HG03342 (cell line): ENCODE measurements at regions not wholly inside any gene's neighbourhood (a gene's known extent, or its start where the extent isn't known, plus 50 kb on each side); places are given as distances from the start of the nearest gene placed in this dataset.

Experiments
- ATAC-seq: cut with Tn5 transposase; IDR thresholded peaks from one replicate; pipeline ENCODE4 v1.9.1; 2021; ENCODE audit warnings: mild to moderate bottlenecking, moderate library complexity; ENCODE audit not compliant: unreplicated experiment

GRCh38 chr19:29371251-29372090 lies 154.3 kb upstream of the VSTM2B start:
- no peak for ATAC-seq

DNA sequence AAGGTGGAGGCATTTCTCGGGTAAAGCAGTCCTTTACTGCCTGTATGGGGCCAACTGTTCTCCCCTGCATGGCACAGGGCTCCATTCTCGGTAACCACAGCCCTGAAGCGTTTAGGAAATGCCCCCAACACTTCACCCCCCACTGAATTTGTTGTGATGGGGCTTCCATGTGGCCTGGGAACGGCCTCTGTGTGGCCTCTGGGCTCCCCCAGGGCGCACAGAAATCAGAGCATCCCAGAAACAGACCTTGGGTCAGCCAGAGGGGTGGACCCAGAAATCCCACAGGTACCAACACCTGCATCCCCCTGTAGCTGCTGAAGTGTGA lies 153.7 kb upstream of the VSTM2B start:
- ATAC-seq, result no peak

DNA sequence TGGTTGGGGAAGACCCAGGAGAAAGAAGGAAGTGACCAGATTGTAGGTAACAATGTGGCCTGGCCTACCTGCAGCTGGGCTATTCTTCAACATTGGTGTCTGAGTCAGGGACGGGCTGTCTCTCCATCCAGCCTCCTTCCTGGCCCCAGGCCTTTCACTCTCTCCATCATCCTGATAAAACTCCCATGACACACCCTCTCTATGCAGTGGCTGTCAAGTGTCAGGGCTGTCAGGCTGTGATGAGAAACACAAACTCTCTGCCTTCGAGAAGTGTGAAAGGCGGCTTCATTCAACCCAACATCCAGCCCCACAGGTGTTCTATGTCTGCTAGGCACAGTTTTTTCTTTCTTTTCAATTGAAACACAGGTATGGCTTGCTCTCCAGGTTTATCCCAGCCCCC lies 153.3 kb upstream of the VSTM2B start:
- ATAC-seq, result no peak

- no peak for ATAC-seq
Observed at GRCh38 chr19:29372921-29373797, 152.6 kb upstream of the VSTM2B start.

GRCh38 chr19:29375429-29376119 lies 150.2 kb upstream of the VSTM2B start:
- no peak for ATAC-seq

- no peak for ATAC-seq
Observed at GRCh38 chr19:29376855-29377354, 148.9 kb upstream of the VSTM2B start.

GRCh38 chr19:29378126-29378525 lies 147.7 kb upstream of the VSTM2B start:
- ATAC-seq, result no peak

DNA sequence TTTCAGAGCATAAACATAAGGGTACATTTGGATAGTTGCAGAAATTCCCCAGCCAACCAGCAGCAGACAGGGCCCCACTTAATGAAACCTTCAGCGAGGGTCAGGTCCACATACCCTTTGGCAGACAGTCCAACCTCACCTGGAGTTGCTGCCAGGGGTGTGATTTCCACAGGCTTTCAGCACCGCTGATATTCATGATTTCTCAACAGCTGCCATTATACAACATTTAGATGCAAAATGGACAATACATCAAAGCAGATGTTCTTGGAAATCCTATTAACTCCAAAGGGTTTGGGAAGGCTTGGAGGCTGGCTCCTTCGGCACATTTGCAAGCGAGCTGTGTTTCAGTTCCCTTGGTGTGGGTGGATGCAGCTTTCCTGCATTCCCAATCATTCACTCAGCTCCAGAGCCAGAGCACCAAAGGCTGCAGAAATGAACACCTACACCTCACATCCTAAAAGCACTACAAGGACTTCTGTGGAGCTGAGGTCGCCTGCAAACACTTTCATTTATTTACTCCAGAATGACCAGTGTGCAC lies 147.2 kb upstream of the VSTM2B start:
- no peak for ATAC-seq

GRCh38 chr19:29379257-29380021 lies 146.4 kb upstream of the VSTM2B start:
- ATAC-seq, result no peak

GRCh38 chr19:29380581-29380980 lies 145.2 kb upstream of the VSTM2B start:
- ATAC-seq, result no peak

DNA sequence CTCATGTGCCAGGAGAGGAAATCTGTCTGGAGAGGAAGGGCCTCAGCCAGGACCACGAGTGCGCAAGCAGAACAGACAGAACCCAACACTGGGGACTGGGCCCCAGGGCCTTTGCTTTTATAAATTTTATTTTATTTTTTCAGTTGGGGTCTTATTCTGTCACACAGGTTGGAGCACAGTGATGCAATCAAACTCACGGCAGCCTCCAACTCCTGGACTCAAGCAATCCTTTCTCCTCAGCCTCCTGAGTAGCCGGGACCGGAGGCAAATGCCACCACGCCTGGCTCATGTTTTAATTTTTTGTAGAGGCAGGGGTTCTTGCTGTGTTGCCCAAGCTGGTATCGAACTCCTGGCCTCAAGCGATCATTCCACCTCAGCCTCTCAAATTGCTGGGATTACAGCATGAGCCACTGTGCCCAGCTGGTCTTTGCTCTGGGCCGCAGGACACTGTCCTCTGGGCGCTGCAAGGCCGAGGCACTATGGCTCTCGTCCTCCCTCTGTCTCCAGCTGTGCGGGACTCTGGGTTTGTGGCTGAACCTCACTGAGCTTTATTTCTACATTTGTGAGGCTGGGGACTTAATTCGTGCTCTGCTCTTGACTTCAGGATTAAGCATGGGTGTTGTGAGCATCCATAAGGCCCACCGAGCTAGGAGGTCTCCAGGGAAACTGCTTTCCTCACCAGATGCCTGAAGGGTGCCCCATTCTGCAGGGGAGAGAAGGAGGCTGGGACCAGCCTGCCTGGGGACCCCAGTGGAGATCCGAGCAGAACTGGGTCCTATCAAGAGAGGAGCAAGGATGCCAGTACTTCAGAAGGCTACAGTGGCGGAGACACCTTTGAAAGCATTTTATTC lies 144.2 kb upstream of the VSTM2B start:
- no peak for ATAC-seq

GRCh38 chr19:29383696-29384095 lies 142.1 kb upstream of the VSTM2B start:
- ATAC-seq, result no peak

GRCh38 chr19:29384656-29385055 lies 141.1 kb upstream of the VSTM2B start:
- no peak for ATAC-seq

GRCh38 chr19:29385191-29385795 lies 140.5 kb upstream of the VSTM2B start:
- ATAC-seq, result no peak

GRCh38 chr19:29386970-29387369 lies 138.8 kb upstream of the VSTM2B start:
- ATAC-seq, result no peak

DNA sequence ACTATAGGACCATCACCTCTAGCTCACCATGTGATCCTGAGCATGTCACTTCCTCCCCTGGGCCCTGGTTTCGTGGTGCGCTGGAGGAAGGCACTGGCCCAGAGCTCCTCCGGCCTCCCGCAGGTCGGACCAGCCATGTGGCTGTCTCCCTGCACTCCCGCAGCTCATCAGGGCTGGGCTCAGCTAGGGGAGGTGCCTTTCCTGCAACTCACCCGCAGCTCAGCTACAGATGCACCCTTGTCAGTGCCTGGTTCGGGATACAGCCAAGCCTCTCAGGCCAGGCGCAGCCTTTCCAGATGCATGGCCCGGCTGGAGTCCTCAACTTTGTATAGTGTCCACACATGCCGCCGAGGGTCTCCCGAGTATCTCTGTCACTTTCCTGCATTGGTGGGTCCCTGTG lies 138.2 kb upstream of the VSTM2B start:
- ATAC-seq, result no peak

GRCh38 chr19:29389495-29389894 lies 136.3 kb upstream of the VSTM2B start:
- no peak for ATAC-seq

GRCh38 chr19:29390742-29391141 lies 135.1 kb upstream of the VSTM2B start:
- no peak for ATAC-seq

GRCh38 chr19:29393915-29394460 lies 131.8 kb upstream of the VSTM2B start:
- ATAC-seq, result no peak
